GM04503 (cell line): ENCODE measurements at regions not wholly inside any gene's neighbourhood (a gene's known extent, or its start where the extent isn't known, plus 50 kb on each side); places are given as distances from the start of the nearest gene placed in this dataset.

Experiments used
- DNase-seq: peaks from one replicate; pipeline ENCODE4 v3.0.0-alpha.2; 2012; ENCODE audit warnings: low read depth

DNA sequence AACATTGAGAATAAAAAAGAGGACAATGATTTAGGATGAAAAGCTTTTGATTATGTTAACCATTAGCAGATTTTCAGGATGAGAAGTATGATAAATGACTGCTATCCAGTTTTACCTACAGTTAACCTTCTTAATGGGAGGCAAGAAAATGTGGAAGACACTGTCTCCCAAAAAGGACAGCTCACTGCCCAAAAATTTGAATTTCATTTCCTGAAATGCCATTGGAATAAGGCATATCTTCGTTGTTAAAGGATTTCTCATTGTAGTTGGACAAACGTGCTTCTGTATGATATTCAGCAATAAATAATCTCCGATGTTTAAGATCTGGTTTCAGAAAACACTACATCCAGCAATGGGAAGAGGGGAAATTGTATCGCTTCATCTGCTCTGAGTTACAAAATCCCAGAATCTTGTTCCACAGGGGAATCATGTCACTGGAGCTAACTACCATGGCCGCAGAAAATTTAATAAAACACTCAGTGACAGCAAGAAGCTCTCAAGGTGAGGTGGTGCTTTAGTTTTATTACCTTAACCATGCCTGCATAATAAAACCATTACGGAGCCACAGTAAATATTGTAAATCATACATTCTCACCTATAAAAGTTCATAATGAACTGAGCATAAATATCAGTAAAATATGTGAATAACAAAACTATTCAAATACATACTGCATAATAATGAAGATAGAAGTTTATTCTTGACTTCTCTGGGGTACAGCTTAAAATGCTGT is 552.3 kb downstream of the PCDH7 start:
- DNase-seq: no peak

DNA sequence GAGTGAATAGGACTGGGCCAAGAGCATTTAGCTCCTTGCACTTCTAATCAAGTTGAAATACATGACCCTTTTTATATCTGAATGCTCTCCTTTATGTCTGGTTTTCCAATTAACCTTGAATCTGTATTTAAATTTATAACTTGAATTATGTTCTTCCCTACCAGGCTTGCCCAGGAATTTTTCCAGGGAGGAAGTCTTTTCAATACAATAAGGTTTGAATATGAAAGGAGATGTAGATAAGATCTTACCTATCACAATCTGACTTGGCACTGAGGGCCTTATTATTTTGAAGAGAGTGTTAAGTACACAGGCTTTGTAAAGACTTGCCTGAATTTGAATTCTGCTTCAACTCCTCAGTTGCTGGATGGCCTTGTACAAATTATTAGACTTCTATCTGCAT is 555.7 kb downstream of the PCDH7 start:
- DNase-seq: no peak

DNA sequence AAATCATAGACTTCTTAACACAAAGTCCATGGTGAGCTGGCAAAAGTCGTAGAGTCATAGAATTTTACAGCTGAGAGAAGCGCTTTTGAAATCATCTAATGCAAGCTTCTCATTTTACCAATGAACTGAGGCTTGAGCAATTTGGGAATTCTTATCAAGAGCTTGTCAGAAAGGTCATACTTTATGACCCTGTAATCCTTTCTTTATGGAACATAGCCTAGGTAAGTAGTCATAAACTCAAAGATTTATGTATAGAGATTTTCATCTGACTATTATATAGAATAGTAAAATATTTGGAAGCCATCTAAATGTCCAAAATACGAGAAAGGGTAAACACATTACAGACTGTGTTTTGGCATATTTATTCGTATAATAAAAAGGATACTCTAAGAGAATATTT is 563.5 kb downstream of the PCDH7 start:
- DNase-seq: no peak

DNA sequence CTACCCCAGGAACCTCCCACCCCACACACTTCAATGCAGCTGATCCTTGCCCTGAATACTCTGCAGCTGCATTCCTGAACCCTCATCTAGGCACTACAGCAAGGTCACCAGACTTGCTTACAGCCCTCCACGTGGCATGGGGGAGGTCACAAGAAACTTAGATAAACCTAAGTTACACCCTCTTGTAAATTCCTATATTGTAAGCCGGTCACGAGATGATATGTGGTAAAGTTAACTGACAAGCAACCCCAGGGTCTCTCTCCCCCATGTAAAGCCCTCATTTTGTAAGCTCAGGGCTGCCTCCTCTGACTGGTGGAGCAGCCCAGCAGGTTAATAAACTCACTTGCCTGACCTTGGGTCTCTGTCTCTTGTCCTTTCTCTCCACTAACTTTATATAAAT is 570.7 kb downstream of the PCDH7 start:
- no peak for DNase-seq

DNA sequence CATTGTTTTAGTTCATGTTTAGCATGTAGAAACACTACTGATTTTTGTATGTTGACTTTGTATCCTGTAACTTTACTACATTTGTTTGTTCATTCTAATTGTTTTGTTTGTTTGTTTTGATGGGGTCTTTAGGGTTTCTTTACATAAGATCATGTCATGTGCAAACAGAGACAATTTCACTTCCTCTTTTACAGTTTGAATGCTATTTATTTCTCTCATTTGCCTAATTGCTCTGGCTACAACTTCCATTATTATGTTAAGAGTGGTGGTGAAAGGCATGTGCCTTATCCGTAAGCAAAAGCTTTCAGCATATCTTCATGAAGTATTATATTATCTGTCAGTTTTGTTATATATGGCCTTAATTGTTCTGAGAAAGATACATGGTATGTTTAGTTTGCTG is 571.1 kb downstream of the PCDH7 start:
- no peak for DNase-seq

DNA sequence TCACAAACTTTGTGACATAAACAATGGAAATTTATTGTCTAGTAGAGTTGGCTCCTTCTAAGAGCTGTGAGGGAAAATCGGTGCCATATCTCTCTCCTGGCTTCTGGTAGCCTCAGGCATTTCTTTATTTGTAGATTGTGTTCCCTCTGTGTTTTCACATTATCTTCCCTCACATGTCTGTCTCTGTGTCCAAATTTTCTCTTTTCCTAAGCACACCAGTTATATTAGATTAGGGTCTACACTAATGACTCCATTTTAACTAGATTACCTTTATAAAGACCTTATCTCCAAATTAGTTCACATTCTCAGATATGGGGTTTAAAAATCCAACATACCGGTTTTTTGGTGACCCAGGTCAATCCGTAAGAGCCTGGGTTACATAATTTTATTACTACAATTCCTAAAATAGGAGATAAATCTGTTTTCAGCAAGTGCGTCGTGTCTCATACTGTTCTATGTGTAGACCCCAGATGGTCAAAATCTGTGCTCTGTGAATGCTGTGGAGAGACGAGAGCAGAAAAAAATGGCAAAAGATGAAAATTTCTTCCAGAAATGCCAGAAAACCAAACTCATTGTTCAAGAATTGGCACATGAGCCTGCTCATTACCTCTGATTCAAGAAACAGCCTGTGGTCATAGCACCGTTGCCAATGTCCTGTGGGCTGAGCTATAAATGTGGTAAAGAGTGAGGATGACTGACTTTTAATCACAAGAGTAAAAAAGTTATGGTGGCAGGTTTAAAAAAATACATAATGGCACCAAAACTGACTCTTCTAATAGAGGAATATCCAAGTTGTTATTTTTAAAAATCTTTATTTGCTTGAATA is 574.7 kb downstream of the PCDH7 start:
- no peak for DNase-seq

DNA sequence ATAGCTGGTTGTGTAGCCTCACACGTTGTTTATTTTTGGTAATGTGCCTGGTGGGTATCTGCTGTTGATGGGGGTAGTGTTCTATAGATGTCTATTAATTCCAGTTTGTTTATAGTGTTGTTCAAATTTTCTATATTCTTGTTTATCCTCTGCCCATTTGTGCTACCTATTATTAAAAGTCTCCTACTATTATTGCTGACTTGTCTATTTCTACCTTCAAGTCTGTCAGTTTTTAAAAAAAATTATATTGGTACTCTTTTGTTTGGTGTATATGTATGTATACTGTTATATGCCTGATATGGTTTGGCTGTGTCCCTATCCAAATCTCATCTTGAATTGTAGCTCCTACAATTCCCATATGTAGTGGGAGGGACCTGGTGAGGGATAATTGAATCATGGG is 578.6 kb downstream of the PCDH7 start:
- no peak for DNase-seq

DNA sequence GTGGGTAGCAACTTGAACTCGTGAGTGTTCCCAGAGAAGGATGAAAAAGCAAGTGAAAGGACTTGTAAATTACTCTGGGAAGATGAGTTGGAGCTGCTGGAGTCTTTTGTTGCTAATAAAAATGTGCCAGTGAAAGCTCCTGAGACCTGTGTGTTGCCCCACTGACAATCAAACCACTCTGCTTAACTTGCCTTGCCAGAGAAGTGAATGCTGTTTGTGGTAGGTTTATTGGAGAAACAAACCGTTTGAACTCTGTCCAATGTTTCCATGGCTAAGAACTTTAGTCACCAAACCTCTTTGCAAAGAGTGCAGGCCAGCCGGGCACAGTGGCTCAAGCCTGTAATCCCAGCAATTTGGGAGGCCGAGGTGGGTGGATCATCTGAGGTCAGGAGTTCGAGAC is 586.9 kb downstream of the PCDH7 start:
- no peak for DNase-seq

DNA sequence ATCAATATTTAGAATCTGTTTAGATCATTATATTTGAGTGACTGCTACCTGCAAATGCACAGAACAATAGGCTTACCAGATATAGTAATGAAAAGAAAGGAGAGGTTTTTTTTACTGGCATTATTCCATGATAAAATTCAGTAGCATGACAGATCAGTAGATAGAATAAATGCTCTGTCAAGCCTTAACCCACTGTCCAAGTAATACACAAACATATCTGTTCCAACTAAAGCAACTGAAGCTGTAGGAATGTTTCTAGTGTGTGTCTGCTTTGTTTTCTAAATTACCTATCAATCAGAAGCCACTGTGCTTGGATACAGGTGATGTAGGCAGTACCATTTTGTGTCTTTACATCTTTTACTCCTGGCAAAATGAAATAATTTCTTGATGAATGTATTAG is 604.6 kb downstream of the PCDH7 start:
- no peak for DNase-seq

DNA sequence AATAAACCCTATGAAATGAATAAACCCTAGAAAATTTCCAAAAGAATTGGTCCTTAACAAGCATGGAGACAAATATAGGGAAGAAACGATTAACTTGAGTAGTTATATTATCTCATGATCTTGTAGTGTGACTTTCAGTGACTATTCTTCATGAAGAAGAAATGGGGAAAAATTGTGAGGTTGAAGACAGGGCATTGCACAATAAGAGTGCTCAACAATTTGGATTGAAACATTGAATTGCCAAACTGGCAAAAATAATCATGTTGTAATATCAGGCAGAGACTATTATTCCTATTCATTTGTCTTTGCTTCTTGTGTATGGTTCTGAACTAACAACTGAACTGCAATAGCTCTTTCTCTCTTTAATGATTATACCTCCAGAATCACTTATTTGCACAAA is 605.1 kb downstream of the PCDH7 start:
- DNase-seq: no peak

DNA sequence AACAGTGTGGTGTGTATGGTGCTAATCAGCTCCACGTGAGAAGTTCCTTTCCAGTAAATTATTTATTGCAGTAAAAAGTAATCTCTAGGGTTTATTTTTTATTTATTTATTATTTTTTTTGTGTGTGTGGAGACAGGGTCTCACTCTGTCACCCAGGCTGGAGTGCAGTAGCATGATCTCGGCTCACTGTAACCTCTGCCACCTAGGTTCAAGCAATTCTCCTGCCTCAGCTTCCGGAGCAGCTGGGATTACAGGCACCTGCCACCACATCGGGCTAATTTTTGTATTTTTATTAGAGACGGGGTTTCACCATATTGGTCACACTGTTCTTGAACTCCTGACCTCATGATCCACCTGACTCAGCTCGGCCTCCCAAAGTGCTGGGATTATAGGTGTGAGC is 606.9 kb downstream of the PCDH7 start:
- no peak for DNase-seq

DNA sequence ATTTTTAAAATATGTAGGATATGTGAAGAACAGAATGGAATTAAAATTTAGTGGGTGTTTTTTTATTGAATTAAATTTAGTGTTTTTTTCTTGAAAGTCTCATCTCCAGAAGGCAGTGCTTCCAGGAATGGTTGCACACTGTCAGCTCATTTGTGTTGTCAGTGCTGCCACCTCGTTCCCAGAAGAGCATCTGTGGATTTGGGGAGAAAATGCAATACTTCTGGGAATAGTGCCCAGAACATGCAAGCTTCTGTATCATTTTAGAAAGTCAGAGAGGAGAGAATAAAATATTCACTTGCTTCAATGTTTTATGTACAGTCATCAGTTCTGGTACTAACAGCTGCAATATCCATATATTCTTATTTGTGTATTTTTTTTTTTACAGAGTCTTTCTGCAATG is 608.8 kb downstream of the PCDH7 start:
- DNase-seq: no peak

DNA sequence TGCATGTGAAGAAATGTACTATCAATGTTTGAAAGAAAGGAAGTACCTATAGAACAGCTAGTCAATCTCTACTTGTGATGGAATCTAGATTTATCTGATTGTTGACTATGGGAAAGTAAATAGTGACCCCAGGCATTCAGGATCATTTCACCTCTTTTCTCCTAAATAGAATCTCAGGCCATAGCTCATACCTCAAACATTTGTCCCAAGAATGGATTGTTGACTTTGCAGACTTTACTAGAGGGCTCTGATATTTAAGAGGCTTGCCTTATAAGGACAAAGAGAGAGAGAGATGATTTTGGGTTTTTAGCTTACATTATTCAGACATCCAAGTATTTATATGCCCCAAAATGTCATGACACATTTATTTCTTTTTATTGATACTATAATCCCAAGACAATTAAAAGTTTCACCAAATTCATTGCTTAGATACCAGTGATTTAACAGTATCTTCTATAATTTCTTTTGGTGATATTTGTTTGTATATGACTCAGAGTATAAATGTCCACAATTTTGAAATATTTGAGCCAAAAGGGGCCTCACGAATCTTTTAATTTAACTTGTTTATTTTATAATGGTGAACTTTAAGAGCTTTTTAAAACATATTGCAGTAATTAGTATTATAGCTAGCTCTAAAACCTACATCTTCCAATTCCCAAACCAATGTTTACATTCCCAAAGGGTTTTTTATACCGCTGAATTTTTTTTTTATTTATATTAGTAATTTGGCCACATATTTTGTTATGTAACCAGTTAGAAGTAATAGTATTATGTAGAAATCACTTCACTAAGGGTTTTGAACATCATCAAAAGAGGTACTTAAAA is 614.1 kb downstream of the PCDH7 start:
- DNase-seq: no peak

DNA sequence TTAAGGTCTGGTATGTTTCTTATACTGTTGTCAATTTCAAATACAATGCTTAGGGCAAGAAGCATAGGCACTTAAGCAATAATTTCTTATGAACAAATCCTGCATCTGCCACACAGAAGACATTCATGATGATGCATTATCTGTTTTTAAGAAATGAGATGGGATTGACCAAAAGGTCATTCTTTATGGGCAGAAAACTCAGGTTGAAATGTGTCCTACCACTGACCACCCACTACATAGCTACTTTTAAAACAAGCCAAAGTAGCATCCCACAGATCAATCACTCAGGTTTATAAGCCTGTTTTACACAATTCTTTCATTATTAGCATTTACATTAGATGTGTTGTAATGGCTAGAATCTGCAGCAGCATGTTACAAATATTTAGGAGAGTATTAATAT is 617.8 kb downstream of the PCDH7 start:
- DNase-seq: no peak

DNA sequence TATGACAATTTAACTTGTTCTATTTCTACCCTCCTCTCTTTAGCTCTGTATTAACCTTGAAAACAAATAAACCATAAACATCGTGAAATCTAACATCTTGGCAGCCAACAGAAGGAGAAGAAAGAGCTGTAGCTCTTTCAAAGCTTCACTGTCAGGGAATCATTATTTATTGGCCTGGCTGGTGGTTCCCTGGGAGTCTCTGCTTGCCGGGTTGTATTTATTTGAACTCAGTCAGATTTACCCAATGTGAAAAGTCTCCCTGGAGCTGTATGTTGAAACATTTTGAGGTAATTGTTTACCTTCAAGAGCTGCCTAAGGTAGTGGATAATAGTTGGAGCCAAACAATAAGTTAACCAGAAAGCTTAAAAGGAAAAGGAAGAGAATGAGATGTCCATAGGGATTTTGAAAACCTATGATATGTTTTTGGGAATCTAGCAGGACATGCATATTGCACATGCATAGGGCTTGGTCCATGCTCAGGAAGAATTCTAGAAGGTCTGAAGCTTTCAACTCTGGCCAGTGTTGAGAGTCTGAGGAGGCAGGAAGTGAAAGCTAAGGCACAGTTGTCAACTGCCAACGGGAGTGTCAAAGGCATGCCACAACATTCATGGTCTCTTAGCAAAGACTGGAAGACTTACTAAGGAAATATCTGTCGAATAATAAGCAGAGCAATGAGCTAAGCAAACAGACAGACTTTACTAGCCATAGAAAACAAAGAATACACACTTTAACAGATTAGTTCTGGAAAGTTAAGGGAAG is 621.6 kb downstream of the PCDH7 start:
- DNase-seq: no peak

DNA sequence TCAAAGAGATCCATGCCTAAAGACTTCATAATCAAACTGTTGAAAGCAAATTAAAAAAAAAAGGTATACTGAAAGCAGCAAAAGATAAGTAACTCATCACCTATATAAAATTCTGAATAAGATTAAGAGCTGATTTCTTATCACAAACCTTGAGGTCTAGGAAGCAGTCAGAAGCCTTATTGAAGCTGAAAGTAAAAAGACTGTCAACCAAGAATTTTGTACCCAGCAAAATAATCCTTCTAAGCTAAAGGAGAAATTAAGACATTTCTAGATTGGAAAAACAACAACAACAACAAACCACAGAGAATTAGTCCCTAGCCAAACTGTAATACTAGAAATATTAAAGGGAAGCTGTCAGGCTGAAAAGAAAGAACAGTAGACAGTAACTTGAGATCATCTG is 622.9 kb downstream of the PCDH7 start:
- DNase-seq: no peak

DNA sequence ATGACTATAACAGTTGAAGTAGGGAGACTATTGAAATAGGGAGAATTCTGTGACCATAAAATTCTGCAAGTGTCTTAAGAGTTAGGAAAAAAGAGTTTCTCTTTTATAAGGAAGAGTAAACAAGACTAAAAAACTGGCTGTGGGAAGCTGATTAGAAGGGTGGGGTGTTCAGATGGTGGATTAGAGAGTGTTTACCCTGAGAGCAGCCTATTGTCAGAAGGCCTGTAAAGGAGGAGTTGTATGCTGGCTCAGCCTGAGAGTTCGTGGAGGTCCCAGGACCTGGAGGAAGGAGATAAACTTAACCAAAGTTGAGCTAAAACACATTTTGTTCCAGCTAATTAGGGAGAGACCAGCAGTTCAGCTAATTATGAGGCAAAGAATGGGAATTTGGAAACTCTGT is 629.7 kb downstream of the PCDH7 start:
- DNase-seq: no peak

DNA sequence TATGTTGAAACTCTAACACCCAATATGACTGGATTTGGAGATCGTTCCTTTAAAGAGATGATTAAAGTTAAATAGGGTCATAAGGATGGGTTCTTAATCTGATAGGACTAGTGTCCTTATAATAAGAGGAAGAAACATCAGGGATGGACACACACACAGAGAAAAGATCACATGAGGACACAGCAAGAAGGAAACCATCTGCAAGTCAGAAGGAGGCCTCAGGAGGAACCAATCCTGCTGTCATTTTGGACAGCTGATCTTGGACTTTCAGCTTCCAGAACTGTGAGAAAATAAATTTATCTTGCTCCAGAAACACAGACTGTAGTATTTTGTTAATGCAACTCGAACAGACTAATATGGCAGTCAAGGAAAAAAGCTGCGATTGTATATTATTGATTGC is 631.5 kb downstream of the PCDH7 start:
- DNase-seq: no peak

DNA sequence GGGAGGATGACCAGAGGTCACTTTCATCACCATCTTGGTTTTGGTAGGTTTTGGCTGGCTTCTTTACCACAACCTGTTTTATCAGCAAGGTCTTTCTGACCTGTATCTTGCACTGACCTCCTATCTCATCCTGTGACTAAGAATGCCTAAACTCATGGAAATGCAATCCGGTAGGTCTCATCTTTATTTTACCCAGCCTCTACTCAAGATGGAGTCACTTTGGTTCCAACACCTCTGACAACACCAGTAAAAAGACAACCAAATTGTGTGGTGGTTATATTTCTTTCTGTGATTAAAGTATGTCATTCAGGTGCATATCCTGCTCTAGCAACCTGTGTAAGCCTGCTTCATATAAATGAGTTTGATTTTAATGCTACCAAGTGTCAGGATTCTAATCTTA is 636.7 kb downstream of the PCDH7 start:
- no peak for DNase-seq

DNA sequence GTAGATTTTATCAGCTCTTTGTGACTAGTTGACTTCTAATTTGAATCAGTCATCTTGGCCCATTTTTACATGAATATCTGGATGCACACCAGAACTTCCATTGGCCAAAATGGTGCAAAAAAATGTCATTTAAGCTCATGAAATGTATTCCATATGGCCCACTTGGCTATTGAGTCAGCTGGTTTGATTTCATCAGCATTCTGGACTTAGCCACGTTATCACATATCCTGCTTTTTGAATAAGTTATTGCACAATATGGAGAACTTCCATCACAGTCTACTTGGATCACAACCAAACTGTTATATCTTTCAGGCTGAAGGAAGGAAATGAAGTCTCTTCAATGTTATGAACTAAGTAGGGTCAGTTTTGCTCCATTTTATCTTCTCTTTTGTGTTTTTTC is 640.6 kb downstream of the PCDH7 start:
- no peak for DNase-seq

DNA sequence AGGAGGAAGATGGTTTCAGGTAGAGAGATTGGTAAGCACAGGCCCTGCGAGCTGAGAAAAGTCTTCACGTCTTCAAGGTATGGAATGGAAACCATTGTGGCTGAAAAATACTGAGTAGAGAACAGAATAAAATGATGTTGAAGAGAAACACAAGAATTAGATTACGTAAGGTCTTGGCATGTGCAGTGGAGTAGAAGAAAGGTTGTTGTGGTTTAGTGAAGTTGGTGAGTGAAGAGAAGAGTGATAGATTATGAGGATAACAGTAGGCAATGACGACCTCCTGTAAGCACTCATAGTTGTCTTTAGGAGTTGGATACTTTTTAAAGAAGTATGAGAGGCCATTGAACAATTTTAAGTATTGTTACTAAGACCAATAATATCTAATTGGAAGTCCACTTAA is 642.6 kb downstream of the PCDH7 start:
- no peak for DNase-seq

DNA sequence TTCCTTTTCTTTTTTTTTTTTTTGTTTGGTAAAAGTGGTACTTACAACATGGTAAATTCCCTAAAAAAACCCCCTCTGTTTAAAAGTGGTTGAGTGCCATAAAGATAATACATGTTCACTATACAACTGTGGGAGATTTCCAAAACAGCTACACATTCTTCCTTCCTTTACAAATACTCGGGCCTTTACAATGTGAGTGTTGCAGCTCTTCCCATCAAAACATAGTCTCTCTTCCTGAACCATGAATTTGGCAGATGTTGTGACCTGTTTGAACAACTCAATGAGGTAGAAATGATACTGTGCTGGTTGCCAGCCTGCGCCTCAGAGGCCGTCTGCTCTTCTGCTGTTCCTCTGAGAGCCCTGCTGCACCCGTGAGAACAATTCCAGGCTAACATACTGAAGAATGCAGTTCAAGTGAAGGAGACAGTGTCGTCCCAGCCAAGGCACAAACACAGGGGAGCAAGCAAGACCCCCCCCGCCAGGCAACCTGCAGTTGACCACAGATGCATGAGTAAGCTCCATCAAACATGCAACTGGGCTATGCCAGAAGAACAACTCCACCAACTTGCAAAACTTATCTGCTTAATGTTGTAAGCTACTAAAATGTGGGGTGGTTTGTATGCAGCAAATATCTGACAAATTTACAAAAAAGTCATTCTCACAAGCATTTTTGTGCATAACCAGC is 645.0 kb downstream of the PCDH7 start:
- DNase-seq: no peak
